ENCODE measurements at regions not wholly inside any gene's neighbourhood (a gene's known extent, or its start where the extent isn't known, plus 50 kb on each side); places are given as distances from the start of the nearest gene placed in this dataset.

DNA sequence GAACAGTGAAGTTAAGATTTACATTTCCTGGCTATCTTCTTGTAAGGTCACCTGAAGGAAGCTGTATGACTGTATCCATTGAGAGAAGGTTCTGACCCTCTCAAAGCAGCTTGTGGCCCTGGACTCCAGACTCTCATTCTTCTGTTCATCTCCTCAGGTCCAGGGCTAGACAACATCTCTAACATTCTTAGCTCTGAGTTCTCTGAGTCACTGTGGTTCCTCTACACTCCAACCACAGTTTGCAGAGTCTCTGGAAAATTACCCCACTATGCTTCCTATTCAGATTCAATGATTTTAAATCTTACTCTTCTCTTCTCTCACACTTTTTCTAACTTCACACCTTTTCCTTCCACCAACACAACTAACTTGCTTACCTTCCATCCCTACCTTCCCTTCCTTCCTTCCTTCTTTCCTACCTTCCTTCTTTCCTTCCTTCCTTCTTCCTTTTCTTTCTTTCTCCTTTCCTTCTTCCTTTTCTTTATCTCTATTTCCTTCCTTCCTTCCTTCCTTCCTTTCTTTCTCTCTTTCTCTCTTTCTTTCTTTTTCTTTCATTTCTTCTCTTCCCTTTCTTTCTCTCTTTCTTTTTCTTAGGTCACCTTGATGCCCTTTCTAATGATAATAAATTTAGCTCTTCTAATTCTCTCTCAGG, 824.3 kb upstream of the ZEB2 start:
- DNase-seq (ENCODE audit: low read depth in 3 of 3): no peak

GRCh38 chr2:145343287-145343686, 823.4 kb upstream of the ZEB2 start:
- no peak for DNase-seq (ENCODE audit: low read depth in 3 of 3)

DNA sequence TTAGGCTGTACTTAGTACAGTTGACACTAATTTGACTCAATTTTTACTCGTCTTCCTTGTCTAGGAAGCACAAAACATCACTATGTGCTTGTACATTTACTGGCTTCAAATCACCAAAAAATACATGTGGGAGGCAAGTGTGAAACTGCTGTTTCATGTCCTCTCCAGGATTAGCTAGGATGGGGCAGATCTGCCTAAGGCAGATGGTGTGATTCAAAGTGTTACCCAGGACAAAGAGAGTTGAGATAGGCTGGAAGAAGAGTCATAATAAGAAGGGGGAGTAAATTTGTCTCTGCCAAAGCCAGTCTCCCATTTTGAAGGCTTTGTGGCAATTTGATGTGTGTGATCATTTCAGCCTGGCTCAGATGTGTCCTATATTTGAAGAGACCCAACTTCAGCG, 821.6 kb upstream of the ZEB2 start:
- DNase-seq (ENCODE audit: low read depth in 3 of 3): no peak

- no peak for DNase-seq (ENCODE audit: low read depth in 3 of 3)
Observed at GRCh38 chr2:145339646-145340045, 819.7 kb upstream of the ZEB2 start.

- no peak for DNase-seq (ENCODE audit: low read depth in 3 of 3)
Observed at GRCh38 chr2:145332210-145332898, 812.4 kb upstream of the ZEB2 start.

DNA sequence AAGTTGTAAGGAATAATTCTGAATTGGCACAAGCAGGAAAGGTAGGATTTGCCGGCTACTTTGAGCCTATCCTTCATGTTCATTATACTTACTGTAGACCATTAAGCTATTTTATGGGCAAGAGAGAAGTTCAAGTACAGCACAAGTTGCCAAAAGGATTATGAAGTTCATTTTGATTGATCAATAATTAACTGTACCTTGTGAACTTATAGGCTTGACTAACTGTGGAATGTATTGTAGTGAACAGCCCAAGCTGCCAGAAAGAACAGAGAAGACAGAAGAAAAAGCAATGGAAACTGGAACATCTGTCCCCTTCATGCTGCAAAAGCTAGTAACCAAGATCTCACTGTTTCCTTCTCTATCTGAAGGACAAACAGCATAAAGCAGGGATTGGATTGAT, 810.1 kb upstream of the ZEB2 start:
- no peak for DNase-seq (ENCODE audit: low read depth in 3 of 3)

GRCh38 chr2:145325485-145325884, 805.6 kb upstream of the ZEB2 start:
- no peak for DNase-seq (ENCODE audit: low read depth in 3 of 3)

GRCh38 chr2:145324748-145325147, 804.8 kb upstream of the ZEB2 start:
- DNase-seq (ENCODE audit: low read depth in 3 of 3): no peak

- DNase-seq (ENCODE audit: low read depth in 3 of 3): no peak
Observed at GRCh38 chr2:145323512-145323911, 803.6 kb upstream of the ZEB2 start.

GRCh38 chr2:145321344-145321743, 801.4 kb upstream of the ZEB2 start:
- no peak for DNase-seq (ENCODE audit: low read depth in 3 of 3)

DNA sequence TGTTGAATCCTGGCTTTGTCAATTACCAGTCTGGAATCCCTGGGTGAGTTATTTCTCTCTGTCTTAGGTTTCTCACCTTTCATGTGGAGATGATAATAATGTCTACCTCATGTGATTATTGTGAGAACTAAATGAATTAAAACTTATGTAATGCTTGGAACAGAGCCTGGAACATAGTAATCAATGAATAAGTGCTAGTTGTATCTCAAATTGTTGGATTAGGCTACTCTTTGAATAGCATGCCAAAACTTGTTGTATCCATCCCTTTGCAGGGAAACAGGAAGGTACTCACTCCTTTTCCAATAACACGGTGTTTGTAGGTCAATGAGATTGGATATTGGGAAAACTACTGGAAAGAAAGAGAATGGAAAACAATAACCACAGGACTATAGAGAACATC, 796.6 kb upstream of the ZEB2 start:
- DNase-seq (ENCODE audit: low read depth in 3 of 3): no peak

DNA sequence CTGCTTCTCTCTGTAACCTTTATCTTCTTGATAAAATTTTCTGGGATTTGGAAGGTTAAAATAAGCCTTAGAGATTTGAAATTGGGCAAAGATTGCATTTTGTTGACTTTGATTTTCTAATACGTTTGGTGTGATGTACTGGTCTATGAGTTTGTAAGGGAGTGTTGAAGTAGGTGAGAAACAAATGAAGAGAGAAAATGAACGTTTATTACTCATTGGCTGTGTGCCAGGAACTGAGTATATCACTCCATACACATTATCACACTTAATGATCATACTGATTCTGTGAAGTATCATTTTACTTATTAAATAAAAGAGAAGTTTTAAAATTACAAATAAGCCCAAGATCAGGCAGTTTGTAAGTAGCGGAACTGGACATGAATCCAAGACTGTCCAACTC, 795.1 kb upstream of the ZEB2 start:
- no peak for DNase-seq (ENCODE audit: low read depth in 3 of 3)

DNA sequence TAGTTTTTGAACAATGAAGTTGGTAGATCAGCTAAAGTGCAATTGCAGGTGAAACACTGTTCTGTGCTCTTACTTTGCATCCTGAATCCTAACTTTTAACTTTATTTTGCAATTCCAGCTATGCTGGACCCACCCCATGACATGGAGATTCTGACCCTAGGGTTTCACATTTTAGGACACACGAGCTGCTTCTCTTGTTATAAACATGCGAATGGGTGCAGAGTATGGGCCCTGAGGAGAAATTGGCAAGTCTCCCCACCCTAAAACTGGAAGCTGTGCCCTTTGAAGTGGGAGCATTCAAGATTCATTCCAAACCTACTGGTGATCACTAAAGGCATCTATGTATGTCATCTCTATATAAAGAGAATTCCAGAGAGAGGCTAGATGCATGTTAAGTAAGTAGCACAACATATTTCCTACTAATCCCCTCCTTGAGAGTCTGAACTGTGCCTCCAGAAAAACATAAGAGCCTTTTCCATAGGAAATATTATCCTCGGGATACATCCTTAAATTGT, 794.3 kb upstream of the ZEB2 start:
- DNase-seq (ENCODE audit: low read depth in 3 of 3): no peak

- DNase-seq (ENCODE audit: low read depth in 3 of 3): no peak
Observed at GRCh38 chr2:145305889-145306288, 786.0 kb upstream of the ZEB2 start.

- no peak for DNase-seq (ENCODE audit: low read depth in 3 of 3)
Observed at GRCh38 chr2:145304501-145304900, 784.6 kb upstream of the ZEB2 start.

- DNase-seq (ENCODE audit: low read depth in 3 of 3): no peak
Observed at GRCh38 chr2:145303536-145303935, 783.6 kb upstream of the ZEB2 start.

GRCh38 chr2:145302886-145303285, 783.0 kb upstream of the ZEB2 start:
- DNase-seq (ENCODE audit: low read depth in 3 of 3): no peak

DNA sequence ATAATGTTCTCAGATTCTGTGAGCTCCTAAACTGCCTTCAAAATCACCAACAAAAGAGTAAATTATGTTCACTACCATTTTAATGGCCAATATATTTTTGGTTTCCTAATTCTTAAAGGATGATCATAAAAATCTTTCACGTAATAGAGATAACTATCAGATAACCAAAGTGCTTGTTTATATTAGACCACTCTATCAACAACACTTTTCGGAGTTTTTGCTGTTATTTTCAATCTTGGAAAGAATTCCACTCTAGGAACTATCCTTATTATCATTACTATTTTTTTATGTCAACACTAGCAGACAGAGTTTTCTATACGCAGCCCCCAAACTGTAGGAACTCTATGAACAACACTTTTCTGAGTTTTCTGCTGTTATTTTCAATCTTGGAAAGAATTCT, 782.5 kb upstream of the ZEB2 start:
- DNase-seq (ENCODE audit: low read depth in 3 of 3): no peak

GRCh38 chr2:145299368-145299767, 779.4 kb upstream of the ZEB2 start:
- no peak for DNase-seq (ENCODE audit: low read depth in 3 of 3)

GRCh38 chr2:145292166-145292565, 772.2 kb upstream of the ZEB2 start:
- no peak for DNase-seq (ENCODE audit: low read depth in 3 of 3)

GRCh38 chr2:145290986-145291385, 771.1 kb upstream of the ZEB2 start:
- DNase-seq (ENCODE audit: low read depth in 3 of 3): no peak

- DNase-seq (ENCODE audit: low read depth in 3 of 3): no peak
Observed at GRCh38 chr2:145289946-145290345, 770.0 kb upstream of the ZEB2 start.

DNA sequence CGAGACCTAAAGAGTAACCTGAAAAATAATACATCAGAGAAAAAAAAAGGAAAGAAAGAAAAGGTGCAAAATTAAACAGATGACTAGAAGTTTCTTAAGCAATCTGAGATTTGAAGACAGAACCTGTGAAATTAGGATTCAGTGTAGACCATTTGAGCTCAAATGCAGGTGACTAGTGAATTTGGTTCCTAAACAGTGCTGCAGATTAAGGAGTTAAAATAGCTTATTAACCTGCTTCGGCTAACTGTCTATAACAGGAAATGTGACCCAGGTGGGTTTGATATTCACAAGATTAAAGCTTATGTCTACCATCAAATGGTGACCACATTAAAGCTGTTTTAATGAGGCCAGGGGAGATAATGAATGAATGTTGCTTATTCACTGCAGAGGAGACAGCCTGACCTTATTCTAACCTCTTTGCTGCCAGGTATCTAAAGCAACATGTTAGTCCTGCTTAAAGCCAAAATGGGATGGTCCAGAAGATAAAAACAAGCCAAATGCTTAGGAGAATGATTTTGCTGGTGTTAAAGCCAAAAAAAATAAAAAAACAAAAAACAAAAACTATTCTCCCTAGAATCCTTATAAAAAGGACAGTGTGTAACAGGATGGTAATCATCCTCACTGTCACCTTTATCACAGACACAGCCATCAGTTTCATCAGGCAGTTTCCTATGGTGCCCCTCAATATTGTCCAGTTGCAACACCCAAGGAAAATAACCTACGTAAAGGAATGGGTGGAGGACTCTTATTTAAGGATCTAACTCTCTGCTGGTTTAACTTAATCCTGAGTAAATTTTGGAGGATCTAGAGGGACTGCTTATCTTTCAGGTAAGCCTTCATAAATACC, 769.0 kb upstream of the ZEB2 start:
- DNase-seq (ENCODE audit: low read depth in 3 of 3): no peak
